IMR-90 (cell line): ENCODE measurements at regions not wholly inside any gene's neighbourhood (a gene's known extent, or its start where the extent isn't known, plus 50 kb on each side); places are given as distances from the start of the nearest gene placed in this dataset.

Source experiments
- ATAC-seq: fragments of 200-7000 bp; cut with Tn5 transposase; 2 replicates; pipeline ENCODE4 v1.9.1; 2020; ENCODE audit warnings: low read depth, mild to moderate bottlenecking, moderate library complexity
- BruUV-seq: library from RNA; stranded (reverse); fragments of 400-500 nt; replicated peaks from 2 replicates; lab custom pipeline; 2021; lab: Mats Ljungman, UMichigan
- CTCF ChIA-PET: fragments of 300-600 bp; formaldehyde crosslinking; extraction: SDS; loops from one replicate; lab custom pipeline; 2021; ENCODE audit warnings: antibody characterized with exemption; lab: Yijun Ruan, JAX
- POLR2A ChIA-PET: fragments of 300-600 bp; sonication (Branson Sonifier 250); formaldehyde crosslinking; loops from one replicate; lab custom pipeline; 2022; ENCODE audit warnings: antibody characterized with exemption; ENCODE audit not compliant: unreplicated experiment; lab: Charles Lee
- DNase-seq: peaks from one replicate; pipeline ENCODE4 v3.0.0; 2013
- H2AFZ ChIP-seq: replicated peaks from 2 replicates; pipeline ENCODE3; 2013; ENCODE audit warnings: low read length, mild to moderate bottlenecking; ENCODE audit not compliant: poor library complexity
- H2AK5ac ChIP-seq: 2 replicates; pipeline ENCODE4 v1.6.1; 2013; ENCODE audit warnings: low read depth, low read length, inconsistent platforms
- H2AK9ac ChIP-seq: replicated peaks from 2 replicates; pipeline ENCODE3; 2013; ENCODE audit warnings: mild to moderate bottlenecking, low read depth, low read length, moderate library complexity; ENCODE audit not compliant: poor library complexity
- H2BK120ac ChIP-seq: 2 replicates; pipeline ENCODE4 v1.6.1; 2013; ENCODE audit warnings: low read depth, low read length, inconsistent platforms
- H2BK15ac ChIP-seq: 3 replicates; pipeline ENCODE4 v1.6.1; 2013; ENCODE audit warnings: low read depth, low read length, inconsistent platforms
- H2BK20ac ChIP-seq: 2 replicates; pipeline ENCODE4 v1.6.1; 2013; ENCODE audit warnings: low read depth, mild to moderate bottlenecking, inconsistent platforms, low read length, moderate library complexity
- H2BK5ac ChIP-seq: 2 replicates; pipeline ENCODE4 v1.6.1; 2013; ENCODE audit warnings: mild to moderate bottlenecking, low read depth, low read length, inconsistent platforms; ENCODE audit not compliant: poor library complexity, severe bottlenecking
- H3K14ac ChIP-seq: replicated peaks from 2 replicates; pipeline ENCODE4 v1.6.1; 2013; ENCODE audit warnings: low read depth, low read length, inconsistent platforms
- H3K18ac ChIP-seq: 2 replicates; pipeline ENCODE4 v1.6.1; 2013; ENCODE audit warnings: low read depth, low read length, control low read depth
- H3K23ac ChIP-seq: 2 replicates; pipeline ENCODE4 v1.6.1; 2013; ENCODE audit warnings: low read depth, low read length, inconsistent platforms
- H3K27ac ChIP-seq: 2 replicates; pipeline ENCODE4 v1.5.1; 2013; ENCODE audit warnings: mild to moderate bottlenecking, control low read depth, low read length; ENCODE audit not compliant: insufficient read depth
- H3K27me3 ChIP-seq: 2 replicates; pipeline ENCODE4 v1.6.1; 2013; ENCODE audit warnings: low read length; ENCODE audit not compliant: control insufficient read depth, insufficient read depth
- H3K36me3 ChIP-seq: 2 replicates; pipeline ENCODE4 v1.6.1; 2013; ENCODE audit warnings: low read length, mixed read lengths; ENCODE audit not compliant: control insufficient read depth, insufficient read depth
- H3K4ac ChIP-seq: 2 replicates; pipeline ENCODE4 v1.6.1; 2013; ENCODE audit warnings: low read depth, low read length, inconsistent platforms
- H3K4me1 ChIP-seq: 2 replicates; pipeline ENCODE4 v1.6.1; 2013; ENCODE audit warnings: low read length, mixed read lengths; ENCODE audit not compliant: control insufficient read depth, insufficient read depth
- H3K4me2 ChIP-seq: 2 replicates; pipeline ENCODE4 v1.6.1; 2013; ENCODE audit warnings: low read depth, mild to moderate bottlenecking, control low read depth, low read length, moderate library complexity
- H3K4me3 ChIP-seq: 2 replicates; pipeline ENCODE4 v1.5.1; 2013; ENCODE audit warnings: low read depth, mild to moderate bottlenecking, control low read depth, low read length, moderate library complexity; ENCODE audit not compliant: insufficient read depth
- H3K56ac ChIP-seq: 2 replicates; pipeline ENCODE4 v1.6.1; 2013; ENCODE audit warnings: low read length, inconsistent platforms; ENCODE audit not compliant: insufficient read depth; ENCODE audit errors: extremely low read depth
- H3K79me1 ChIP-seq, 2 experiments: 2 replicates each; pipeline ENCODE4 v1.6.1; 2013; ENCODE audit warnings: low read length in 2 of 2, inconsistent platforms in 1 of 2, low read depth in 1 of 2
- H3K9ac ChIP-seq: 2 replicates; pipeline ENCODE4 v1.6.1; 2013; ENCODE audit warnings: low read depth, low read length, control low read depth
- H3K9me1 ChIP-seq: 2 replicates; pipeline ENCODE4 v1.6.1; 2013; ENCODE audit warnings: low read length, inconsistent platforms; ENCODE audit not compliant: insufficient read depth
- H3K9me3 ChIP-seq: 2 replicates; pipeline ENCODE4 v1.6.1; 2013; ENCODE audit warnings: low read length; ENCODE audit not compliant: control insufficient read depth, insufficient read depth
- H4K20me1 ChIP-seq: 2 replicates; pipeline ENCODE4 v1.6.1; 2013; ENCODE audit warnings: low read length, inconsistent platforms; ENCODE audit not compliant: insufficient read depth
- H4K5ac ChIP-seq: 2 replicates; pipeline ENCODE4 v1.6.1; 2013; ENCODE audit warnings: mild to moderate bottlenecking, low read depth, low read length, control low read depth
- H4K8ac ChIP-seq, 2 experiments: 2 replicates each; pipeline ENCODE4 v1.6.1; 2013; ENCODE audit warnings: low read depth in 2 of 2, low read length in 2 of 2, control low read depth in 1 of 2, inconsistent platforms in 1 of 2
- H4K91ac ChIP-seq: 2 replicates; pipeline ENCODE4 v1.6.1; 2013; ENCODE audit warnings: low read depth, low read length, inconsistent platforms; ENCODE audit not compliant: insufficient read depth
- RAD21 ChIP-seq: IDR thresholded peaks from 2 replicates; pipeline ENCODE4 v1.6.1; 2012; ENCODE audit warnings: low read length, improper control_type of control experiment
- WGBS, 2 experiments: methylation state at CpG; one replicate each; pipeline versions ENCODE4 v1.1.5 to v1.1.7; 2013; ENCODE audit warnings: missing lambda C conversion rate in 2 of 2; ENCODE audit not compliant: insufficient read length in 1 of 2; ENCODE audit errors: extremely low coverage in 2 of 2; 5-methylcytosine and 5-hydroxymethylcytosine counted together
- dilution Hi-C: fragments of 300-500 bp; cut with HindIII; formaldehyde crosslinking; loops from one replicate; pipeline ENCODE4 v1.14.3; 2018; ENCODE audit warnings: low sequenced_read_pairs; ENCODE audit not compliant: unreplicated experiment
- in situ Hi-C: fragments of 300-500 bp; cut with MboI; formaldehyde crosslinking; loops from 3 replicates; pipeline ENCODE4 v1.14.3; 2019; ENCODE audit warnings: low sequenced_read_pairs, inconsistent platforms, mixed read lengths
- intact Hi-C: fragments of 100-400 bp; cut with micrococcal nuclease; formaldehyde crosslinking; loops from 2 replicates; pipeline ENCODE4 v1.10.0; 2022

GRCh38 chr5:29992248-29992647 is 1201.2 kb upstream of the CDH6 start:
- no peak overlapping the region for H2AK5ac ChIP-seq
- H3K27me3 ChIP-seq: no peaks in the 10 kb centered on the region
- no CpG with 5 or more reads among the region's 1 CpG for WGBS, 2 experiments
- no peaks in the 10 kb centered on the region for H3K9me1 ChIP-seq
- H3K36me3 ChIP-seq: no peaks in the 10 kb centered on the region
- H3K14ac ChIP-seq: no peak overlapping the region
- no peak overlapping the region for H4K8ac ChIP-seq
- H3K4me2 ChIP-seq: no peak overlapping the region
- BruUV-seq: no TSS peak
- no peak for TF ChIP-seq RAD21
- DNase-seq (no peak), ATAC-seq (no peak)
- no peaks in the 10 kb centered on the region for H4K20me1 ChIP-seq
- no peaks in the 10 kb centered on the region for H3K4me1 ChIP-seq
- H4K5ac ChIP-seq: no peak overlapping the region
- H2BK5ac ChIP-seq: no peak overlapping the region
- no peak overlapping the region for H3K9ac ChIP-seq
- H3K4ac ChIP-seq: no peak overlapping the region
- H3K9me3 ChIP-seq: no peaks in the 10 kb centered on the region
- no peak overlapping the region for H2BK120ac ChIP-seq
- POLR2A ChIA-PET: no interaction called here
- no peak overlapping the region for H2BK20ac ChIP-seq
- H2AK9ac ChIP-seq: no peak overlapping the region
- no peaks in the 10 kb centered on the region for H3K79me1 ChIP-seq
- intact Hi-C loops (no loop called here), in situ Hi-C loops (no loop called here), dilution Hi-C loops (no loop called here)
- CTCF ChIA-PET: no interaction called here
- H2AFZ ChIP-seq: no peak overlapping the region
- no peak overlapping the region for H4K91ac ChIP-seq
- no peak overlapping the region for H3K27ac ChIP-seq
- no peak overlapping the region for H3K4me3 ChIP-seq
- H2BK15ac ChIP-seq: no peak overlapping the region
- no peak overlapping the region for H3K23ac ChIP-seq
- no peak overlapping the region for H3K18ac ChIP-seq
- H3K56ac ChIP-seq: no peak overlapping the region
